Endothelial cell of umbilical vein (primary cell): ENCODE measurements at regions not wholly inside any gene's neighbourhood (a gene's known extent, or its start where the extent isn't known, plus 50 kb on each side); places are given as distances from the start of the nearest gene placed in this dataset.

ENCODE experiments used
- BruUV-seq: library from RNA; stranded (reverse); fragments of 400-500 nt; replicated peaks from 2 replicates; lab custom pipeline; 2021; lab: Mats Ljungman, UMichigan
- CTCF ChIA-PET: fragments of 300-600, 350-600 bp; sonication (Branson Sonifier 250); formaldehyde crosslinking; loops from one replicate; lab custom pipeline; 2021; ENCODE audit warnings: antibody characterized with exemption, inconsistent platforms; lab: Charles Lee
- POLR2A ChIA-PET: fragments of 300-600, 350-600 bp; sonication (Branson Sonifier 250); formaldehyde crosslinking; loops from one replicate; lab custom pipeline; 2021; ENCODE audit warnings: antibody characterized with exemption, inconsistent platforms; lab: Charles Lee
- DNase-seq: peaks from one replicate; pipeline ENCODE4 v3.0.0-alpha.2; 2011; ENCODE audit warnings: low read depth, low spot score
- FAIRE-seq: peaks from 2 replicates; lab custom pipeline; 2011; peaks lifted over from hg19 to GRCh38; lab: Jason Lieb, UNC
- H2AFZ ChIP-seq: 2 replicates; pipeline ENCODE4 v1.6.0; 2012; ENCODE audit warnings: low read depth, low read length, control low read depth, inconsistent platforms
- H3K27ac ChIP-seq: 2 replicates; pipeline ENCODE4 v1.5.1; 2011; ENCODE audit warnings: low read depth, mild to moderate bottlenecking, control low read depth, low read length, moderate library complexity; ENCODE audit not compliant: insufficient read depth
- H3K27me3 ChIP-seq, 2 experiments: 2 replicates each; pipeline versions ENCODE4 v1.6.0 to v1.6.1; 2011; ENCODE audit warnings: low read length in 2 of 2, mixed read lengths in 1 of 2; ENCODE audit not compliant: control insufficient read depth in 2 of 2, insufficient read depth in 2 of 2
- H3K36me3 ChIP-seq, 2 experiments: 2 replicates in 1 of 2; 3 replicates in 1 of 2; pipeline ENCODE4 v1.5.1; 2011; ENCODE audit warnings: low read length in 2 of 2, mild to moderate bottlenecking in 1 of 2, moderate library complexity in 1 of 2; ENCODE audit not compliant: control insufficient read depth in 2 of 2, insufficient read depth in 2 of 2; ENCODE audit errors: extremely low read depth in 1 of 2
- H3K4me1 ChIP-seq: 3 replicates; pipeline ENCODE4 v1.5.1; 2011; ENCODE audit warnings: mild to moderate bottlenecking, low read length; ENCODE audit not compliant: control insufficient read depth, insufficient read depth; ENCODE audit errors: extremely low read depth
- H3K4me2 ChIP-seq: 2 replicates; pipeline ENCODE4 v1.6.1; 2011; ENCODE audit warnings: low read length, control low read depth, mixed read lengths; ENCODE audit not compliant: insufficient read depth
- H3K4me3 ChIP-seq, 3 experiments: fragments of 200-600 bp in 1 of 3; sonication (generic), shearing (Covaris generic) in 1 of 3; replicated peaks in 1 of 3; 2 replicates each; pipeline ENCODE4 v1.5.1; 2011 to 2016; ENCODE audit warnings: control low read depth in 3 of 3, low read length in 3 of 3, mild to moderate bottlenecking in 2 of 3, inconsistent platforms in 1 of 3, low read depth in 1 of 3, moderate library complexity in 1 of 3; ENCODE audit not compliant: insufficient read depth in 1 of 3
- H3K79me2 ChIP-seq: 2 replicates; pipeline ENCODE4 v1.6.0; 2012; ENCODE audit warnings: low read length, inconsistent platforms; ENCODE audit not compliant: control insufficient read depth, insufficient read depth
- H3K9ac ChIP-seq: replicated peaks from 2 replicates; pipeline ENCODE3; 2011; ENCODE audit warnings: low read length, control low read depth; ENCODE audit not compliant: insufficient read depth; ENCODE audit errors: extremely low read depth
- H3K9me1 ChIP-seq: replicated peaks from 3 replicates; pipeline ENCODE4 v1.6.0; 2011; ENCODE audit warnings: mild to moderate bottlenecking, low read length; ENCODE audit not compliant: control insufficient read depth, insufficient read depth; ENCODE audit errors: extremely low read depth
- H3K9me3 ChIP-seq: replicated peaks from 2 replicates; pipeline ENCODE4 v1.5.1; 2012; ENCODE audit warnings: low read length, inconsistent platforms; ENCODE audit not compliant: control insufficient read depth, insufficient read depth
- H4K20me1 ChIP-seq: replicated peaks from 2 replicates; pipeline ENCODE3; 2011; ENCODE audit warnings: mild to moderate bottlenecking, low read length; ENCODE audit not compliant: control insufficient read depth, insufficient read depth; ENCODE audit errors: extremely low read depth
- CTCF ChIP-seq, 2 donors: IDR thresholded peaks; 1 replicate in 1 of 2; 2 replicates in 1 of 2; pipeline ENCODE4 v1.5.1; 2011; ENCODE audit warnings: low read length in 2 of 2, mild to moderate bottlenecking in 2 of 2, moderate library complexity in 2 of 2, control low read depth in 1 of 2, inconsistent platforms in 1 of 2, low read depth in 1 of 2; ENCODE audit not compliant: insufficient read depth in 1 of 2; ENCODE audit errors: extremely low read depth in 1 of 2
- EZH2 ChIP-seq: IDR thresholded peaks from 2 replicates; pipeline ENCODE4 v1.6.1; 2012; ENCODE audit warnings: borderline replicate concordance, low read depth, mild to moderate bottlenecking, moderate library complexity, low read length, inconsistent platforms; ENCODE audit not compliant: severe bottlenecking
- FOS ChIP-seq: IDR thresholded peaks from 2 replicates; pipeline ENCODE4 v1.6.1; 2011; ENCODE audit warnings: mild to moderate bottlenecking, low read length, moderate library complexity, borderline replicate concordance; ENCODE audit not compliant: insufficient read depth
- GATA2 ChIP-seq: IDR thresholded peaks from 2 replicates; pipeline ENCODE4 v1.7.0; 2011; ENCODE audit warnings: low read depth, mild to moderate bottlenecking, moderate library complexity, mixed read lengths, low read length; ENCODE audit not compliant: insufficient read length, insufficient read depth
- JUN ChIP-seq: IDR thresholded peaks from 2 replicates; pipeline ENCODE4 v1.6.1; 2011; ENCODE audit warnings: borderline replicate concordance, low read depth; ENCODE audit not compliant: insufficient read length, insufficient read depth
- MAX ChIP-seq: IDR thresholded peaks from 2 replicates; pipeline ENCODE4 v1.6.1; 2011; ENCODE audit not compliant: insufficient read depth, insufficient read length
- MYC ChIP-seq: IDR thresholded peaks from one replicate; pipeline ENCODE4 v1.6.1; 2011; ENCODE audit warnings: mild to moderate bottlenecking, low read depth, low read length
- POLR2A ChIP-seq: IDR thresholded peaks from 2 replicates; pipeline ENCODE4 v1.6.1; 2012; ENCODE audit warnings: low read depth, mild to moderate bottlenecking, control low read depth, low read length
- POLR2AphosphoS5 ChIP-seq: IDR thresholded peaks from 2 replicates; pipeline ENCODE4 v1.6.1; 2012; ENCODE audit warnings: low read depth, mild to moderate bottlenecking, control low read depth, low read length, moderate library complexity; ENCODE audit not compliant: insufficient read depth
- dilution Hi-C: fragments of 300-500 bp; cut with MboI; formaldehyde crosslinking; loops from one replicate; pipeline ENCODE4 v1.15.0; 2019; ENCODE audit warnings: low sequenced_read_pairs; ENCODE audit not compliant: extremely low pct_ligation_motif_present
- intact Hi-C: fragments of 100-400 bp; cut with micrococcal nuclease; formaldehyde crosslinking; loops from one replicate; pipeline ENCODE4 v1.10.0; 2022

GRCh38 chr6:145534989-145535388 lies 200.3 kb downstream of the EPM2A start:
- H3K79me2 ChIP-seq, result no peaks in the 10 kb centered on the region
- DNase-seq, result no peak
- no peak overlapping the region for H3K4me3 ChIP-seq
- no peak overlapping the region for H3K9ac ChIP-seq
- no peaks in the 10 kb centered on the region for H3K9me1 ChIP-seq
- dilution Hi-C loops (no loop called here), intact Hi-C loops (no loop called here)
- no peaks in the 10 kb centered on the region for H3K27me3 ChIP-seq
- no peaks in the 10 kb centered on the region for H4K20me1 ChIP-seq
- no TSS peak for BruUV-seq
- FAIRE-seq, result no peak
- H2AFZ ChIP-seq, result no peak overlapping the region
- H3K36me3 ChIP-seq, result no peaks in the 10 kb centered on the region
- no peak overlapping the region for H3K27ac ChIP-seq
- H3K9me3 ChIP-seq, result no peaks in the 10 kb centered on the region
- no peak for TF ChIP-seq POLR2A
- no peak for TF ChIP-seq EZH2
- no peak for TF ChIP-seq FOS
- no peak for TF ChIP-seq GATA2
- no peak for TF ChIP-seq MYC
- H3K4me2 ChIP-seq, result no peak overlapping the region
- ChIA-PET POLR2A (no interaction called here), CTCF (no interaction called here)
- no peaks in the 10 kb centered on the region for H3K4me1 ChIP-seq

- intact Hi-C loops, result no loop called here
- POLR2A ChIA-PET, result no interaction called here
Measured at GRCh38 chr6:145538989-145539388, 196.3 kb downstream of the EPM2A start.

More at GRCh38 chr6:145538989-145539388, 196.3 kb downstream of the EPM2A start:
- Histone ChIP-seq H2AFZ (no peak overlapping the region), H3K27ac (no peak overlapping the region), H3K36me3 (no peaks in the 10 kb centered on the region), H4K20me1 (no peaks in the 10 kb centered on the region), H3K9ac (no peak overlapping the region), H3K9me3 (no peaks in the 10 kb centered on the region), H3K27me3 (no peaks in the 10 kb centered on the region), H3K79me2 (no peaks in the 10 kb centered on the region), H3K4me1 (no peaks in the 10 kb centered on the region), H3K4me3 (no peak overlapping the region), H3K9me1 (no peaks in the 10 kb centered on the region), H3K4me2 (no peak overlapping the region)
- no TSS peak for BruUV-seq
- dilution Hi-C loops, result no loop called here
- CTCF ChIA-PET, result no interaction called here
- FAIRE-seq, result no peak
- no peak for DNase-seq
- TF ChIP-seq MYC (no peak), MAX (no peak), JUN (no peak), FOS (no peak), GATA2 (no peak), CTCF (IDR thresholded peaks at IDR 0.05; ENCODE audit: extremely low read depth in 1 of 2, insufficient read depth in 1 of 2, low read depth in 1 of 2, low read length in 2 of 2) (no peak), EZH2 (no peak), POLR2A (no peak), POLR2AphosphoS5 (no peak)
